HG03565 (cell line): ENCODE measurements at regions not wholly inside any gene's neighbourhood (a gene's known extent, or its start where the extent isn't known, plus 50 kb on each side); places are given as distances from the start of the nearest gene placed in this dataset.

Experiments used
- ATAC-seq: cut with Tn5 transposase; IDR thresholded peaks from one replicate; pipeline ENCODE4 v1.9.1; 2021; ENCODE audit warnings: mild to moderate bottlenecking, moderate library complexity; ENCODE audit not compliant: unreplicated experiment

- ATAC-seq = no peak
These were observed 66.3 kb upstream of the UFM1 start for GRCh38 chr13:38283346-38283745.

DNA sequence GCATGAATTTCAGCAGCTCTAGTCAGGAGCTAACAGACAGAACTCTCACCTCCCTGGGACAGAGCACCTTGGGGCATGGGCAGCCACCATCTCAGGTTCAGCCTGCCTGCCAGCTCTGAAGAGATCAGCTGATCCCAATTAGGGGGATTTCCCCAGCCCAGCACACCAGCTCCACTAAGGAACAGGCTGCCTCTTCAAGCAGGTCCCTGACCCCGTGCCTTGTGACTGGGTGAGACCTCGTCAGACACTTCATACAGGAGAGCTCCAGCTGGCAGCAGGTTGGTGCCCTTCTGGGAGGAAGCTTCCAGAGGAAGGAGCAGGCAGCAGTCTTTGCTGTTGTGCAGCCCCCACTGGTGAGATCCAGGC, 84.5 kb upstream of the UFM1 start:
- ATAC-seq = no peak

DNA sequence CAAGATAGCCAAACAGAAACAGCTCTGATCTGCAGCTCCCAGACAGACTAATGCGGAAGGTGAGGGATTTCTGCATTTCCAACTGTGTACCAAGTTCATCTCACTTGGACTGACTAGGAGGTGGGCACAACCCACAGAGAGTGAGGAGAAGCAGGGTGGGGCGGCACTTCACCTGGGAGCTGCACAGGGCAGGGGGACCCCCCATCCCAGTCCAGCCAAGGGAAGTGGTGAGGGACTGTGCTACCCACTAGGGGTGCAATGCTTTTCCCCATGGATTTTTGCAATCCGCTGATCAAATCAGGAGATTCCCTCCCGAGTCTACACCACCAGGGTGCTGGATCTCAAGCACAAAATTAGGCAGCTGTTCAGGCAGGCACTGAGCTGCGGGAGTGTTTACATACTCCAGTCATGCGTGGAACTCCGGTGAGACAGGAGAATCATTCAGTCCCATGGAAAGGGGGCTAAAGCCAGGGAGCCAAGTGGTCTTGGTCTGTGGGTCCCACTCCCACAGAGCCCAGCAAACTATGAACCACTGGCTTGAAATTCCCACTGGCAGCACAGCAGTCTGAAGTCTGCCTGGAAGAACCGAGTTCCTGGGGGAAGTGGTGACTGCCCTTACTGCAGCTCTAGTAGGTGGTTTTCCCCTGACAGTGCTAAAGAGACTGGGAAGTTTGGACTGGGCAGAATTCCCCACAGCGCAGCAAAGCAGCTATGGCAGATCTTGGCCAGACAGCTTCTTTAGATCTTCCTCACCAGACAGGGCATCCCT, 85.1 kb upstream of the UFM1 start:
- ATAC-seq = no peak

DNA sequence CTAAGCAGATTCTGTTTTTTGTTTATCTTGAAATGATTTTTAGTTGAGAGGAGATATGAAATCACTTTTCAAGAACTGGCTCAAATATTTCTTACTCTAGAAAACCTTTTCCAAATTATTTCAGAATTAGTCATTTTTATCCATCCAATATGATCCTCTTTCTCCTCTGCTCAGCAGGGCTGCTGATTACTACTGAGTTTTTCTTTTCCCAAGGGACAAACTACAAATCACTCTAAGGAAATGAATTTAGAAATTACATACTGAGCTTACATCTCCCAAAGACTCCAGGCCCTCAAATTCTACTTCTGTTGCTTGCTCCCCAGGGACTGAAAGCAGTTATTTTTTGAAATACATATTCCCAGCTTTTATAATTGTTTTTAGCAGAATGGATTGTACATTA, 87.4 kb upstream of the UFM1 start:
- ATAC-seq = no peak

GRCh38 chr13:38255600-38255999, 94.1 kb upstream of the UFM1 start:
- no peak for ATAC-seq

GRCh38 chr13:38239874-38240273, 109.8 kb upstream of the UFM1 start:
- no peak for ATAC-seq

DNA sequence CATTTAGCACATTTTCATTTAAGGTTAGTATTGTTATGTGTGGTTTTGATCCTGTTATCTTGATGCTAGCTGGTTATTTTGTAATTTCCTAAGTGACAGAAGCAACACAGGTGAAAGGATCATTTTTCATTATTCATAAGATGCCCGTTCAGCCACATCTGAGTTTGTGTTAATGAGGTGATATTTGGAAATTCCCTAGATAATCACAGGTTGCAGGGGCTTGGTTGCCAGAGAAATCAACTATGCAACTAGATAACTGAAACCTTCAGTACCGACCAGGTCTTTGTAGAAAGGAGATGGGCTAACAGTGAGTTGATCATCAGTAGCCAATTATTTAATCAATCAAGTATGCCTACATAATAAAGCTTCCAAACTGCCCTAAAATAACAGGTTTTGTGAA, 121.3 kb upstream of the UFM1 start:
- no peak for ATAC-seq

- ATAC-seq = no peak
These were observed 123.2 kb upstream of the UFM1 start for GRCh38 chr13:38226496-38226895.

GRCh38 chr13:38223089-38223488, 126.6 kb upstream of the UFM1 start:
- ATAC-seq = no peak

DNA sequence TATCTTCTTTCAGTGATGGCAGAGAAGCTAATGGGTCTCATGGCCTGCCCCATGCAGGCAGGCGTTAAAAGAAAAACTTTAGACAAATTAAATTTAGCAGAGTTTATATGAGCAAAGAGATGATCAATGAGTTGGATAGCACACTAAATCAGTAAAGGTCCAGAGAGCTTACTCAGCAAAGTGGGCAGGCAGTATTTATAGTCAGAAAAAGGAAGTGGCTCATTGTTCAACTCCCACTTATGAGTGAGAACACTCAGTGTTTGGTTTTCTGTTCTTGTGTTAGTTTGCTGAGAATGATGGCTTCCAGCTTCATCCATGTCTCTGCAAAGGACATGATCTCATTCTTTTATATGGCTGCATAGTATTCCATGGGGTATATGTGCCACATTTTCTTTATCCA, 128.5 kb upstream of the UFM1 start:
- ATAC-seq = peak; percentile 67

DNA sequence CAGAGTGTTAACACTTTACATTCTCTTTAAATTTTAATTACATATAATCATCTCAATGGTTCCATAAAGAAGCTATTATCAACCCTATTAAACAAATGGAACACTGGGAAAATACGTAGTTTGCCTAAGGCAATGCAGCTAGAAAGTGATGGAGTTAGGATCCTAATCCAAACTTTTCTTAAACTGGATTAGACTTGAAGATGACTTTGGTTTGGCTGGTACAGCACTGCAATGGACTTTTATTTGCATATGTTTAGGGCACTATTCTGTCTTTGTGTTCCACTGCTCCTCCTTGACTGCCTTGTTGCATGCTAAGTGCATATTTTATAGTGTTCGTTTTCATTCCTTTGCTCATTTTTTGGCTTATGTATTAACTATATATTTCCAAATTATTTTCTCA, 133.5 kb upstream of the UFM1 start:
- no peak for ATAC-seq

DNA sequence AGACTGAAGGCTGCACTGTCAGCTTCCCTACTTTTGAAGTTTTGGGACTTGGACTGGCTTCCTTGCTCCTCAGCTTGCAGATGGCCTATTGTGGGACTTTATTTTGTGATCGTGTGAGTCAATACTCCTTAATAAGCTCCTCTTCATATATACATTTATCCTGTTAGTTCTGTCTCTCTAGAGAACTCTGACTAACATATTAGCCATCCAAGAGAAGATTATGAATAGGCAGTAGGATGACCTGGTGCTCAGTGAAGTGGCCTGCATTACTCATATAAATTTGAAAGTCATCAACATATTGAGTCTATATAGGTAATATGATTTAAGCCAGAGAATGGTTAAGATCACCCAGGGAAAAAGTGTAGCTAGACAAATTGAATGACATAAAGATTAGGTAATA, 136.3 kb upstream of the UFM1 start:
- no peak for ATAC-seq

GRCh38 chr13:38210928-38211596, 138.6 kb upstream of the UFM1 start:
- ATAC-seq = no peak

GRCh38 chr13:38204556-38204955, 145.1 kb upstream of the UFM1 start:
- no peak for ATAC-seq

DNA sequence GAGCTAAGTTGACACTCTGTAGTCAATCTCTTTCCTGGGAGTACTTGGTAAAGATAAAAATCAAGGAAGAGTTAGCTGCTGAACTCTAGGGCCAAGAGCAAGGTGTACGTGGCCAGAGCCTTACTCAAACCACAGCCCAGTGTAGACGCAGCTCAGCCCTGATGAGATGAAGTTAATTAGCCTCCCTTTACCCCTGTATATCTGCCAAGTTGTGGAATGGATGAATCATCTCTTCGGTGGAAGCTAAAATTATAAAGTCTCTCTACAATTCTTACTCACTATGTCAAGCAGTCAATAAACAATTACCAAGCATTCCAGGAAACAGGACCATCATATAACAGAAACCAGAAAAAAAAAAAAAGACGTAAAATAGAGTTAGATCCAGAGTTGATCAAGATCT, 146.9 kb upstream of the UFM1 start:
- ATAC-seq = no peak

GRCh38 chr13:38191016-38191415, 158.6 kb upstream of the UFM1 start:
- no peak for ATAC-seq

- no peak for ATAC-seq
These were observed 169.0 kb upstream of the UFM1 start for GRCh38 chr13:38180670-38181069.

GRCh38 chr13:38180126-38180525, 169.5 kb upstream of the UFM1 start:
- no peak for ATAC-seq

GRCh38 chr13:38176664-38177063, 173.0 kb upstream of the UFM1 start:
- no peak for ATAC-seq

DNA sequence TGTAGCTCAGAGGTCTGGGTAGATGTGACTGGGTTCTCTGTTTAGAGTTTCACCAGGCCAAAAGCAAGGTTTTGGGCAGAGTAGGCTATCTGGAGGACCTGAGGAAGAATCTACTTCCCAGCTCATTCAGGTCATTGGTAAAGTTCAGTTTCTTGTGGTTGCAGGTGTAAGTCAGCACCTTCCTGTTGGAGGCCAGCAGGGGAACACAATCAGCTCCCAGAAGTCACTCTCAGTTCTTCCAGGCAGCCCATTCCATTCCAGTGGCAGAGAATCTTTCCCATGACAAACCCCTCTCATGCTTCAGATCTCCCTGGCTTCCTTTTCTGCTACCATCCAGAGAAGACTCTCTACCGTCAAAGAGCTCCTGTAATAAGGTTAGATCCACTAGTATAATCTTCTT, 176.2 kb upstream of the UFM1 start:
- ATAC-seq = no peak

DNA sequence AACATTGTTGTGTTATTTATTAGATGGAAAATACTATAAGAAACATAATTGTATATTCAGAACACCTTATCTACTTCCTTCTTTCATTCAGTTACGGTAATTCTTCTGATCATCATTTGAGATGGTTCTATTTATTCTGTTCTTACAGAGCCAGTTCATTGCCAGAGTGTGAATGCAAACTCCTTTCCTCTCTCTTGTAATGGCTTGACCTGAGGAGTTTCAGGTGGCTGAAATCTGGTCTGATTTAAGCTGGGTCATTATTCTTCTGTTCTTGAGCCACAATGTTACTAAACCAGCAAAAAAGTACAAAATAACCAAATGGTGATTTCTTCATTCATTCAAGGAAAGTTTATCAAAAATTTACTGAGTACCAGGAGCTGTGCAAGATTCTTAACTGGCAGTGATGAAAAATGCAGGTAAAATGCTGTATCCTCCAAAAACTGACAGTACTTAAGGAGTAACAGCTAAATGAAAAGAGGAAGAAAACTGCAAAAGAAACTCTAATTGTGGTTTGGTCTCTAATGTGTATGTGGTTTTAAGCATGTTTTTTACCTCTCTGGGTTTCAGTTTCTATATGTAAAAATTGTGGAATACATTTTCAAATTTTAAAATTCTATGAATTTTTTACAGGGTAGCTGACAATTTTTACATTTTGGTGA, 182.4 kb upstream of the UFM1 start:
- ATAC-seq = peak; percentile 99

- ATAC-seq = no peak
These were observed 183.5 kb upstream of the UFM1 start for GRCh38 chr13:38166116-38166515.
